Heart left ventricle (tissue), 16 donors: ENCODE measurements at regions not wholly inside any gene's neighbourhood (a gene's known extent, or its start where the extent isn't known, plus 50 kb on each side); places are given as distances from the start of the nearest gene placed in this dataset.

ENCODE experiments used
- ATAC-seq, 4 donors: fragments of 200-7000 bp; cut with Tn5 transposase; one replicate each; pipeline ENCODE4 v1.9.1; 2020 to 2022; ENCODE audit warnings: moderate library complexity in 4 of 4, mild to moderate bottlenecking in 3 of 4, moderate number of reproducible peaks in 1 of 4
- DNase-seq, 5 donors: peaks; one replicate each; pipeline ENCODE4 v3.0.0-alpha.2; 2020
- H3K27ac ChIP-seq, 12 donors: fragments of 200-600 bp; sonication (generic) in 4 of 12; one replicate each; pipeline versions ENCODE4 v1.5.0 to v1.8.0; 2016 to 2022; ENCODE audit warnings: mild to moderate bottlenecking in 2 of 12
- H3K27me3 ChIP-seq, 9 donors: fragments of 200-600 bp; sonication (generic) in 2 of 9; one replicate each; pipeline versions ENCODE4 v1.5.1 to v1.8.0; 2016 to 2022; ENCODE audit warnings: mild to moderate bottlenecking in 3 of 9
- H3K36me3 ChIP-seq, 9 donors: fragments of 200-600 bp; sonication (generic) in 2 of 9; one replicate each; pipeline versions ENCODE4 v1.5.0 to v1.8.0; 2018 to 2022; ENCODE audit warnings: mild to moderate bottlenecking in 2 of 9
- H3K4me1 ChIP-seq, 12 donors: fragments of 200-600 bp; sonication (generic) in 4 of 12; one replicate each; pipeline versions ENCODE4 v1.5.0 to v1.8.0; 2016 to 2022; ENCODE audit warnings: mild to moderate bottlenecking in 3 of 12
- H3K4me3 ChIP-seq, 12 donors: fragments of 200-600 bp; sonication (generic) in 4 of 12; one replicate each; pipeline versions ENCODE4 v1.5.0 to v1.8.0; 2017 to 2022; ENCODE audit warnings: mild to moderate bottlenecking in 9 of 12, moderate library complexity in 4 of 12
- H3K9me3 ChIP-seq, 12 donors: fragments of 200-600 bp; sonication (generic) in 4 of 12; one replicate each; pipeline versions ENCODE4 v1.5.0 to v1.8.0; 2016 to 2022; ENCODE audit warnings: mild to moderate bottlenecking in 1 of 12
- POLR2A ChIP-seq, 2 donors: fragments of 450-650 bp; IDR thresholded peaks; one replicate each; pipeline ENCODE4 v1.6.1; 2017; ENCODE audit warnings: antibody characterized with exemption in 2 of 2, mild to moderate bottlenecking in 2 of 2, moderate library complexity in 2 of 2
- WGBS, 4 donors: extraction: QIAGEN DNeasy Blood & Tissue Kit in 2 of 4; methylation state at CpG; one replicate each; pipeline versions ENCODE4 v1.1.5 to v1.1.7; 2013 to 2018; 5-methylcytosine and 5-hydroxymethylcytosine counted together
- intact Hi-C, 10 donors: fragments of 100-400 bp; cut with DNase I; formaldehyde crosslinking; loops; one replicate each; pipeline versions ENCODE4 v1.11.1 to v1.14.2; 2022
- TF ChIP-seq, protein P1 (sequence below), 12 donors: fragments of 200-600 bp; sonication (generic) in 4 of 12; IDR thresholded peaks; one replicate each; pipeline versions ENCODE4 v1.5.0 to v1.8.0; 2018 to 2022; ENCODE audit warnings: antibody characterized with exemption in 12 of 12, mild to moderate bottlenecking in 5 of 12
- donor health status: ischemic (EF 13 %, LVEDD 7.1; RV severe dilation, severe dysfunction).
- donor health status: healthy with polysubstance abuse.
- donor health status: DM: no; HTN: yes; CAD: no.
- donor health status: DM: no; HTN: no; CAD: no.
- donor health status: ischemic (EF 25% LVEDD 6.9; RV normal size, moderate dysfunction).
- donor health status: ischemic (EF 25% LVEDD 5.7; RV mildly dilated, moderate dysfunction).
- donor health status: healthy.
- donor health status: DM: yes; HTN: yes; CAD: no.
- donor health status: ischemic (EF 35%, LVEDD 5.7; RV mildly dilated, moderate dysfunction).
- donor health status: nonischemic (EF 11% LVEDD 7.7; RV severe dilation, severe dysfunction).
- donor health status: DM: yes; HTN: yes; CAD: no.
- donor health status: PGD.
- donor health status: ischemic (EF 29% LVEDD 5.4; RV normal size, mild dysfunction).
- donor health status: nonischemic (EF 23%, LVEDD 6.1; RV moderate dilation, normal function).

DNA sequence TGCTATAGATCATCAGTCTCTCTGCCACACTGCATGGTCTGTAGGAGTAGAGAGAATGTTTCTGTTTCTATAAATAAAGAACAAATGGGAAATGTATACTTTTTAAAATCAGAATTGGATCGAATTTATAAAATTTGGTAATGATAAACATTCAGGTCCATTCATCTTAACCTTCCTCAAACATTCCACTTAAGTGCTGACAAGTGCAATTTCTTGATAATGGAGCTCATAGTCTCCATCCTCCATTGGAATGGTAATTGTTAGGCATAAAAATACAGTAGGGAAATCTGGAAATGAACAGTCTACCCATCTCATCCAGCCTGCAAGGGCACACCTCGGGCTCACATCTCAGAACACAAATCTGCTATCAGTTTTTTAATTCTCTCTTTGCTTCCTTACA lies 122.6 kb upstream of the PACRGL start:
- H3K4me1 ChIP-seq, result no peaks in the 10 kb centered on the region
- H3K4me3 ChIP-seq, result no peak overlapping the region
- H3K36me3 ChIP-seq, result peaks cover 0 to 11% (median 0%) of the 10 kb centered on the region in 9 donors
- intact Hi-C loops, result no loop called here
- 60 to 73% (median 66%) methylated on average over 2 of the region's 2 CpGs for WGBS, 4 donors
- H3K27me3 ChIP-seq, result no peaks in the 10 kb centered on the region
- no peaks in the 10 kb centered on the region for H3K9me3 ChIP-seq
- DNase-seq (no peak), ATAC-seq (no peak)
- TF ChIP-seq, protein P1, sequence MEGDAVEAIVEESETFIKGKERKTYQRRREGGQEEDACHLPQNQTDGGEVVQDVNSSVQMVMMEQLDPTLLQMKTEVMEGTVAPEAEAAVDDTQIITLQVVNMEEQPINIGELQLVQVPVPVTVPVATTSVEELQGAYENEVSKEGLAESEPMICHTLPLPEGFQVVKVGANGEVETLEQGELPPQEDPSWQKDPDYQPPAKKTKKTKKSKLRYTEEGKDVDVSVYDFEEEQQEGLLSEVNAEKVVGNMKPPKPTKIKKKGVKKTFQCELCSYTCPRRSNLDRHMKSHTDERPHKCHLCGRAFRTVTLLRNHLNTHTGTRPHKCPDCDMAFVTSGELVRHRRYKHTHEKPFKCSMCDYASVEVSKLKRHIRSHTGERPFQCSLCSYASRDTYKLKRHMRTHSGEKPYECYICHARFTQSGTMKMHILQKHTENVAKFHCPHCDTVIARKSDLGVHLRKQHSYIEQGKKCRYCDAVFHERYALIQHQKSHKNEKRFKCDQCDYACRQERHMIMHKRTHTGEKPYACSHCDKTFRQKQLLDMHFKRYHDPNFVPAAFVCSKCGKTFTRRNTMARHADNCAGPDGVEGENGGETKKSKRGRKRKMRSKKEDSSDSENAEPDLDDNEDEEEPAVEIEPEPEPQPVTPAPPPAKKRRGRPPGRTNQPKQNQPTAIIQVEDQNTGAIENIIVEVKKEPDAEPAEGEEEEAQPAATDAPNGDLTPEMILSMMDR (IDR thresholded peaks at IDR 0.05), result no peak
- TF ChIP-seq POLR2A (IDR thresholded peaks at IDR 0.05), result no peak
- no peak overlapping the region for H3K27ac ChIP-seq

DNA sequence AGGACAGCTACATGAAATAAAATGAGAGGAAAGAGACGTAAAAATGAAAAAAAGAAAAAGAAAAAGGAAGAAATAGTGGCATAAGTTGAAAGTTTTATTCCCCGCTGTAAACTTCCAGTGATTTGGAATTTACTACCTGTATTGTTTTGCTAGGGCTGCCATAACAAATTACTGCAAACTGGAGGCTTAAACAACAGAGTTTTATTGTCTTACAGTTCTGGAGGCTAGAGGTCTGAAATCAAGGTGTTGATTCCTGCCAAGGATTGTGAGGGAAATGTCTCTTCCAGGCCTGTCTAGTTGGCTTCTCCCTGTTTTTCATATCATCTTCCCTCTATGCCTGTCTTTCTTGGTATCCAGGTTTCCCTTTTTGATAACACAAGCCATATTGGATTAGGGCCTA lies 119.4 kb upstream of the PACRGL start:
- Histone ChIP-seq H3K4me1 (no peaks in the 10 kb centered on the region), H3K36me3 (peaks cover 0 to 7% (median 0%) of the 10 kb centered on the region in 9 donors), H3K4me3 (no peak overlapping the region), H3K27me3 (no peaks in the 10 kb centered on the region), H3K9me3 (no peaks in the 10 kb centered on the region), H3K27ac (no peak overlapping the region)
- TF ChIP-seq, protein P1 (IDR thresholded peaks at IDR 0.05), result no peak
- no peak for TF ChIP-seq POLR2A (IDR thresholded peaks at IDR 0.05)
- WGBS, 4 donors, result 86 to 97% (median 90%) methylated on average over 2 of the region's 2 CpGs
- intact Hi-C loops, result no loop called here
- ATAC-seq, result no peak
- no peak for DNase-seq

DNA sequence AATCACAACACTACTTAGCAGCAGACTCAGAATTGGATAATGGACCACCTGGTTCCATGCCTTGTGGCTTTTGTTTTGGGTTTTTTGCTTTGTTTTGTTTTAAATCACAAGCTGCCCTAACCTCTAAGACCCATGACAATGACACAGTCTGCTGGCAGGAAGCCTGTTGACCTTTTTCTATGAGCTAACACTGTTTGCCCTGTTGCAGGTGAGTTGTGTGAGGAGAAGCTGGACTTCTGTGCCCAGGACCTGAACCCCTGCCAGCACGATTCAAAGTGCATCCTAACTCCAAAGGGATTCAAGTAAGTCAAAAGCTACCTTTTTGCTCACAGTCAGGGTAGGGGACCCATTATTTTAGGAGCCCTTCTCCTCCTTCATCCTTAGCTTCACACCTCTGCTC lies 110.8 kb upstream of the PACRGL start:
- TF ChIP-seq, protein P1 (IDR thresholded peaks at IDR 0.05), result no peak
- TF ChIP-seq POLR2A (IDR thresholded peaks at IDR 0.05), result no peak
- intact Hi-C loops, result no loop called here
- ATAC-seq, result no peak
- no peak overlapping the region for H3K27ac ChIP-seq
- WGBS, 4 donors, result 71 to 91% (median 79%) methylated on average over 1 of the region's 1 CpG
- H3K4me1 ChIP-seq, result no peaks in the 10 kb centered on the region
- DNase-seq, result no peak
- peaks cover 0 to 13% (median 0%) of the 10 kb centered on the region in 9 donors for H3K36me3 ChIP-seq
- no peaks in the 10 kb centered on the region for H3K9me3 ChIP-seq
- H3K4me3 ChIP-seq, result no peak overlapping the region
- no peaks in the 10 kb centered on the region for H3K27me3 ChIP-seq

DNA sequence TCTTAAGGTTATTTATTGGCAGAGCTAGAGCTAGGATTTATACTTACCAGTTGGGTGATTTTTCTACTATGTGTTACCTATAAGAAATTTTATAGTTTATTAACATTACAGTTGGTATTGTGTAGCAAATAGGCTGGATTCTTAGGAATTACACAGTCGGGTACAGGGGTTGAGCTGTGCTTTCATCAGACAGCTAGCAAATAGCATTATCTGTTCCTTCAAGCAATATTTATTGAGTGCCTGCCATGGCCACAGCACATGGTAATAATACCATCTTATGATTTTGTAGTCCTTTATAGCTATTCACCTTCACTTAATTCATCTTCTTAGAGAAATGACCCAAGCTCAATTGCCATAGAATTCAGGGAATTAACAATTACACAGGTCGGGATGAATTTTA lies 109.4 kb upstream of the PACRGL start:
- Histone ChIP-seq H3K27ac (no peak overlapping the region), H3K4me3 (no peak overlapping the region), H3K4me1 (no peaks in the 10 kb centered on the region), H3K27me3 (no peaks in the 10 kb centered on the region), H3K9me3 (no peaks in the 10 kb centered on the region), H3K36me3 (peaks cover 0 to 16% (median 0%) of the 10 kb centered on the region in 9 donors)
- TF ChIP-seq, protein P1 (IDR thresholded peaks at IDR 0.05), result no peak
- no peak for TF ChIP-seq POLR2A (IDR thresholded peaks at IDR 0.05)
- DNase-seq, result no peak
- WGBS, 4 donors, result 83 to 92% (median 88%) methylated on average over 2 of the region's 2 CpGs
- no peak for ATAC-seq
- intact Hi-C loops, result no loop called here
